H4 (cell line): ENCODE measurements at regions not wholly inside any gene's neighbourhood (a gene's known extent, or its start where the extent isn't known, plus 50 kb on each side); places are given as distances from the start of the nearest gene placed in this dataset.
"Not testable (repeated sequence)": the region's sequence is repeated elsewhere in the genome, so short reads cannot be mapped to it uniquely, and the experiment has no call there.

Source experiments
- DNase-seq: peaks from one replicate; pipeline ENCODE4 v3.0.0-alpha.2; 2015; ENCODE audit warnings: low spot score

GRCh38 chr9:101859620-101860019 is 121.2 kb upstream of the GRIN3A start:
- no peak for DNase-seq

- no peak for DNase-seq
These were observed 119.6 kb upstream of the GRIN3A start for GRCh38 chr9:101858026-101858425.

- no peak for DNase-seq
These were observed 110.8 kb upstream of the GRIN3A start for GRCh38 chr9:101849102-101849707.

- DNase-seq = peak; percentile 70
These were observed 110.1 kb upstream of the GRIN3A start for GRCh38 chr9:101848485-101848919.

- no peak for DNase-seq
These were observed 107.7 kb upstream of the GRIN3A start for GRCh38 chr9:101846161-101846560.

- no peak for DNase-seq
These were observed 102.3 kb upstream of the GRIN3A start for GRCh38 chr9:101840694-101841188.

GRCh38 chr9:101838988-101839387 is 100.5 kb upstream of the GRIN3A start:
- DNase-seq = not testable (repeated sequence)

GRCh38 chr9:101836021-101836420 is 97.6 kb upstream of the GRIN3A start:
- no peak for DNase-seq

- DNase-seq = no peak
These were observed 94.0 kb upstream of the GRIN3A start for GRCh38 chr9:101832486-101832885.

- DNase-seq = not testable (repeated sequence)
These were observed 83.0 kb upstream of the GRIN3A start for GRCh38 chr9:101821450-101821849.

- not testable (repeated sequence) for DNase-seq
These were observed 82.5 kb upstream of the GRIN3A start for GRCh38 chr9:101820983-101821382.

- no peak for DNase-seq
These were observed 75.6 kb upstream of the GRIN3A start for GRCh38 chr9:101814064-101814463.

GRCh38 chr9:101807879-101808278 is 69.4 kb upstream of the GRIN3A start:
- DNase-seq = not testable (repeated sequence)

- no peak for DNase-seq
These were observed 57.6 kb upstream of the GRIN3A start for GRCh38 chr9:101796044-101796443.

GRCh38 chr9:101795147-101795546 is 56.7 kb upstream of the GRIN3A start:
- no peak for DNase-seq

- DNase-seq = no peak
These were observed 54.0 kb upstream of the GRIN3A start for GRCh38 chr9:101792475-101792874.

- DNase-seq = peak; percentile 31
These were observed 53.5 kb upstream of the GRIN3A start for GRCh38 chr9:101791938-101792337.

- DNase-seq = no peak
These were observed 53.1 kb upstream of the GRIN3A start for GRCh38 chr9:101791533-101791932.
